ENCODE measurements at regions not wholly inside any gene's neighbourhood (a gene's known extent, or its start where the extent isn't known, plus 50 kb on each side); places are given as distances from the start of the nearest gene placed in this dataset.

- TF ChIP-seq CTCF (IDR thresholded peaks at IDR 0.05 in 2 of 3, conservative IDR thresholded peaks at IDR 0.05 in 1 of 3; ENCODE audit: borderline replicate concordance in 1 of 3, insufficient read depth in 1 of 3, low read depth in 2 of 3, low read length in 2 of 3) (no peak), EZH2 (IDR thresholded peaks at IDR 0.05) (no peak), POLR2AphosphoS5 (IDR thresholded peaks at IDR 0.05; ENCODE audit: low read depth, low read length) (no peak), POLR2A (IDR thresholded peaks at IDR 0.05; ENCODE audit: borderline replicate concordance, extremely low read depth, insufficient read depth, insufficient read length) (no peak), JUND (IDR thresholded peaks at IDR 0.05) (no peak)
Observed at GRCh38 chr13:22178878-22179277, 508.0 kb downstream of the FGF9 start.

All from HCT116 (cell line).